ENCODE measurements at regions not wholly inside any gene's neighbourhood (a gene's known extent, or its start where the extent isn't known, plus 50 kb on each side); places are given as distances from the start of the nearest gene placed in this dataset.

GRCh38 chr10:108597031-108597430 is 1326.3 kb downstream of the XPNPEP1 start:
- TF ChIP-seq CTCF (IDR thresholded peaks at IDR 0.05) (no peak), EP300 (IDR thresholded peaks at IDR 0.05) (no peak), POLR2A (IDR thresholded peaks at IDR 0.05) (no peak), POLR2AphosphoS5 (IDR thresholded peaks at IDR 0.05) (no peak)
- 76 to 78% methylated on average over 6 of the region's 6 CpGs for WGBS, 2 donors
- no peaks in the 10 kb centered on the region for H3K4me1 ChIP-seq
- H3K27ac ChIP-seq = no peak overlapping the region
- H3K36me3 ChIP-seq = no peaks in the 10 kb centered on the region
- DNase-seq = no peak
- H3K9me3 ChIP-seq = no peaks in the 10 kb centered on the region
- no peak overlapping the region for H3K4me3 ChIP-seq
- intact Hi-C loops (cut with DNase I) = no loop called here
- H3K27me3 ChIP-seq = no peaks in the 10 kb centered on the region

- intact Hi-C loops (cut with DNase I) = no loop called here
- Histone ChIP-seq H3K4me3 (no peak overlapping the region), H3K9me3 (no peaks in the 10 kb centered on the region), H3K36me3 (no peaks in the 10 kb centered on the region), H3K27ac (no peak overlapping the region), H3K4me1 (no peaks in the 10 kb centered on the region), H3K27me3 (no peaks in the 10 kb centered on the region)
- no peak for DNase-seq
- TF ChIP-seq POLR2A (IDR thresholded peaks at IDR 0.05) (no peak), CTCF (IDR thresholded peaks at IDR 0.05) (no peak)
- 49 to 63% methylated on average over 1 of the region's 1 CpG for WGBS, 2 donors
These were observed 1330.4 kb downstream of the XPNPEP1 start for GRCh38 chr10:108592956-108593355.

- Histone ChIP-seq H3K9me3 (no peaks in the 10 kb centered on the region), H3K27ac (no peak overlapping the region), H3K36me3 (no peaks in the 10 kb centered on the region), H3K4me1 (no peaks in the 10 kb centered on the region), H3K4me3 (no peak overlapping the region), H3K27me3 (no peaks in the 10 kb centered on the region)
- no peak for TF ChIP-seq CTCF (IDR thresholded peaks at IDR 0.05)
- TF ChIP-seq POLR2AphosphoS5 (IDR thresholded peaks at IDR 0.05) = no peak
- TF ChIP-seq POLR2A (IDR thresholded peaks at IDR 0.05) = no peak
- TF ChIP-seq EP300 (IDR thresholded peaks at IDR 0.05) = no peak
- intact Hi-C loops (cut with DNase I) = no loop called here
- DNase-seq = no peak
- 89% methylated on average over 2 of the region's 2 CpGs for WGBS, 2 donors
These were observed 1331.9 kb downstream of the XPNPEP1 start for GRCh38 chr10:108591417-108591816.

GRCh38 chr10:108586424-108586823 is 1336.9 kb downstream of the XPNPEP1 start:
- H3K4me3 ChIP-seq = no peak overlapping the region
- H3K27ac ChIP-seq = no peak overlapping the region
- H3K27me3 ChIP-seq = no peaks in the 10 kb centered on the region
- H3K4me1 ChIP-seq = no peaks in the 10 kb centered on the region
- intact Hi-C loops (cut with DNase I) = no loop called here
- no peak for DNase-seq
- WGBS, 2 donors = 92 to 94% methylated on average over 3 of the region's 3 CpGs
- no peak for TF ChIP-seq CTCF (IDR thresholded peaks at IDR 0.05)
- TF ChIP-seq POLR2AphosphoS5 (IDR thresholded peaks at IDR 0.05) = no peak
- no peak for TF ChIP-seq POLR2A (IDR thresholded peaks at IDR 0.05)
- TF ChIP-seq EP300 (IDR thresholded peaks at IDR 0.05) = no peak
- no peaks in the 10 kb centered on the region for H3K36me3 ChIP-seq
- H3K9me3 ChIP-seq = no peaks in the 10 kb centered on the region

GRCh38 chr10:108583877-108584276 is 1339.4 kb downstream of the XPNPEP1 start:
- DNase-seq = no peak
- Histone ChIP-seq H3K27ac (no peak overlapping the region), H3K4me3 (no peak overlapping the region), H3K9me3 (no peaks in the 10 kb centered on the region), H3K27me3 (no peaks in the 10 kb centered on the region), H3K36me3 (no peaks in the 10 kb centered on the region), H3K4me1 (no peaks in the 10 kb centered on the region)
- intact Hi-C loops (cut with DNase I) = no loop called here
- TF ChIP-seq EP300 (IDR thresholded peaks at IDR 0.05) (no peak), POLR2A (IDR thresholded peaks at IDR 0.05) (no peak), POLR2AphosphoS5 (IDR thresholded peaks at IDR 0.05) (no peak)
- WGBS, 2 donors = 16 to 46% methylated on average over 1 of the region's 1 CpG
